Spleen (tissue), 11 donors: ENCODE measurements at regions not wholly inside any gene's neighbourhood (a gene's known extent, or its start where the extent isn't known, plus 50 kb on each side); places are given as distances from the start of the nearest gene placed in this dataset.
A peak's percentile ranks its signal among the peaks of the same experiment; 100 is the strongest.

Experiments used
- DNase-seq: peaks from one replicate; pipeline ENCODE4 v3.0.0-alpha.2; 2020
- H3K27ac ChIP-seq, 8 donors: fragments of 200-600 bp; sonication (generic) in 7 of 8; 1 replicate in 4 of 8; 2 replicates in 4 of 8; pipeline versions ENCODE4 v1.5.0 to v1.8.0; 2016 to 2021; ENCODE audit warnings: inconsistent platforms in 4 of 8, mild to moderate bottlenecking in 4 of 8, moderate library complexity in 1 of 8
- H3K27me3 ChIP-seq, 7 donors: fragments of 200-600 bp; sonication (generic) in 6 of 7; replicated peaks in 1 of 7; 1 replicate in 4 of 7; 2 replicates in 3 of 7; pipeline versions ENCODE4 v1.5.0 to v1.8.0; 2016 to 2021; ENCODE audit warnings: inconsistent platforms in 3 of 7, mild to moderate bottlenecking in 1 of 7
- H3K36me3 ChIP-seq, 6 donors: fragments of 200-600 bp; sonication (generic) in 5 of 6; 1 replicate in 4 of 6; 2 replicates in 2 of 6; pipeline versions ENCODE4 v1.5.0 to v1.8.0; 2016 to 2021; ENCODE audit warnings: inconsistent platforms in 2 of 6
- H3K4me1 ChIP-seq, 6 donors: fragments of 200-600 bp; sonication (generic) in 5 of 6; 1 replicate in 3 of 6; 2 replicates in 3 of 6; pipeline versions ENCODE4 v1.5.0 to v1.8.0; 2016 to 2021; ENCODE audit warnings: inconsistent platforms in 3 of 6
- H3K4me3 ChIP-seq, 8 donors: fragments of 200-600 bp; sonication (generic) in 7 of 8; 1 replicate in 4 of 8; 2 replicates in 4 of 8; pipeline versions ENCODE4 v1.5.0 to v1.8.0; 2016 to 2021; ENCODE audit warnings: inconsistent platforms in 4 of 8, mild to moderate bottlenecking in 4 of 8, moderate library complexity in 2 of 8
- H3K9me3 ChIP-seq, 8 donors: fragments of 200-600 bp; sonication (generic) in 7 of 8; 1 replicate in 4 of 8; 2 replicates in 4 of 8; pipeline versions ENCODE4 v1.5.0 to v1.8.0; 2016 to 2021; ENCODE audit warnings: inconsistent platforms in 4 of 8
- POLR2A ChIP-seq, 3 donors: fragments of 450-650 bp; IDR thresholded peaks; one replicate each; pipeline ENCODE4 v1.5.1; 2017; ENCODE audit warnings: antibody characterized with exemption in 3 of 3, mild to moderate bottlenecking in 1 of 3
- POLR2AphosphoS5 ChIP-seq, 3 donors: sonication (generic); formaldehyde crosslinking; IDR thresholded peaks; one replicate each; pipeline ENCODE4 v1.5.1; 2017; ENCODE audit warnings: antibody characterized with exemption in 3 of 3
- WGBS, 5 donors: extraction: QIAGEN DNeasy Blood & Tissue Kit in 3 of 5; methylation state at CpG; one replicate each; pipeline versions ENCODE4 v1.1.5 to v1.1.7; 2013 to 2018; 5-methylcytosine and 5-hydroxymethylcytosine counted together
- intact Hi-C: fragments of 100-400 bp; cut with DNase I; formaldehyde crosslinking; loops from one replicate; pipeline ENCODE4 v1.15.0; 2023; ENCODE audit warnings: low total_unique reads
- TF ChIP-seq, protein P1 (sequence below), 11 experiments: fragments of 200-600 bp in 7 of 11; fragments of 450-650 bp in 4 of 11; sonication (generic) in 4 of 11; IDR thresholded peaks in 8 of 11; conservative IDR thresholded peaks in 3 of 11; 1 replicate in 7 of 11; 2 replicates in 4 of 11; pipeline versions ENCODE4 v1.4.0 to v1.8.0; 2016 to 2021; ENCODE audit warnings: antibody characterized with exemption in 11 of 11, inconsistent platforms in 4 of 11, mild to moderate bottlenecking in 1 of 11
- donor health status: healthy with polysubstance abuse.
- donor health status: DM: no; HTN: no; CAD: no; lungs with moderate emphysema.
- donor health status: DM: no; HTN: no; CAD: no.
- donor health status: Bipolar disorder and iron deficiency.
- donor health status: healthy.
- donor health status: DM: no; HTN: no; CAD: no.
- donor health status: DM: yes; HTN: yes; CAD: no.

DNA sequence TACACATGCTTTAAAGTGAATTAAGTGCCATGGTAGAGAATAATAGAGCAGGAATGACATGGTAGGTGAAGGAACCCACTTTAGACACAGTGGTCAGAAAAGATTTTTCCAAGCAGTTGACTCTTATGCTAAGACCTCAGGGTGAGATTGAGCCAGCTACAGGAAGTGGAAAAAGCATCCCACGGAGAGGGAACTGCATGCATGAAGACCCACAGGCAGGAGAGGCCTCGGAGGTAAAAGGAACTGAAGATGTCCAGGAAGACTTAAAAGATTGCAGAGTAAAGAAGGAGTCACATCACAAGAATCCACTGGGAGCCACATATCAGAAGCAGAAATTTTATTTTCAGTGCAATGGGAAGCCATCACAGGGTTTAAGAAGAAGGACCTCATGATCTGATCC is 499.2 kb upstream of the FAM98A start:
- Histone ChIP-seq H3K27me3 (no peaks in the 10 kb centered on the region), H3K9me3 (no peaks in the 10 kb centered on the region), H3K4me1 (no peaks in the 10 kb centered on the region), H3K36me3 (no peaks in the 10 kb centered on the region), H3K4me3 (no peak overlapping the region), H3K27ac (no peak overlapping the region)
- 28 to 42% (median 32%) methylated on average over 2 of the region's 2 CpGs for WGBS, 5 donors
- intact Hi-C loops, result loop anchor here (5.0 kb wide), 1 partner anchor 1319 kb away; no protein-coding TSS in a partner anchor
- no peak for DNase-seq
- TF ChIP-seq, protein P1, sequence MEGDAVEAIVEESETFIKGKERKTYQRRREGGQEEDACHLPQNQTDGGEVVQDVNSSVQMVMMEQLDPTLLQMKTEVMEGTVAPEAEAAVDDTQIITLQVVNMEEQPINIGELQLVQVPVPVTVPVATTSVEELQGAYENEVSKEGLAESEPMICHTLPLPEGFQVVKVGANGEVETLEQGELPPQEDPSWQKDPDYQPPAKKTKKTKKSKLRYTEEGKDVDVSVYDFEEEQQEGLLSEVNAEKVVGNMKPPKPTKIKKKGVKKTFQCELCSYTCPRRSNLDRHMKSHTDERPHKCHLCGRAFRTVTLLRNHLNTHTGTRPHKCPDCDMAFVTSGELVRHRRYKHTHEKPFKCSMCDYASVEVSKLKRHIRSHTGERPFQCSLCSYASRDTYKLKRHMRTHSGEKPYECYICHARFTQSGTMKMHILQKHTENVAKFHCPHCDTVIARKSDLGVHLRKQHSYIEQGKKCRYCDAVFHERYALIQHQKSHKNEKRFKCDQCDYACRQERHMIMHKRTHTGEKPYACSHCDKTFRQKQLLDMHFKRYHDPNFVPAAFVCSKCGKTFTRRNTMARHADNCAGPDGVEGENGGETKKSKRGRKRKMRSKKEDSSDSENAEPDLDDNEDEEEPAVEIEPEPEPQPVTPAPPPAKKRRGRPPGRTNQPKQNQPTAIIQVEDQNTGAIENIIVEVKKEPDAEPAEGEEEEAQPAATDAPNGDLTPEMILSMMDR (IDR thresholded peaks at IDR 0.05 in 8 of 11, conservative IDR thresholded peaks at IDR 0.05 in 3 of 11), result no peak
- no peak for TF ChIP-seq POLR2A (IDR thresholded peaks at IDR 0.05)
- no peak for TF ChIP-seq POLR2AphosphoS5 (IDR thresholded peaks at IDR 0.05)

DNA sequence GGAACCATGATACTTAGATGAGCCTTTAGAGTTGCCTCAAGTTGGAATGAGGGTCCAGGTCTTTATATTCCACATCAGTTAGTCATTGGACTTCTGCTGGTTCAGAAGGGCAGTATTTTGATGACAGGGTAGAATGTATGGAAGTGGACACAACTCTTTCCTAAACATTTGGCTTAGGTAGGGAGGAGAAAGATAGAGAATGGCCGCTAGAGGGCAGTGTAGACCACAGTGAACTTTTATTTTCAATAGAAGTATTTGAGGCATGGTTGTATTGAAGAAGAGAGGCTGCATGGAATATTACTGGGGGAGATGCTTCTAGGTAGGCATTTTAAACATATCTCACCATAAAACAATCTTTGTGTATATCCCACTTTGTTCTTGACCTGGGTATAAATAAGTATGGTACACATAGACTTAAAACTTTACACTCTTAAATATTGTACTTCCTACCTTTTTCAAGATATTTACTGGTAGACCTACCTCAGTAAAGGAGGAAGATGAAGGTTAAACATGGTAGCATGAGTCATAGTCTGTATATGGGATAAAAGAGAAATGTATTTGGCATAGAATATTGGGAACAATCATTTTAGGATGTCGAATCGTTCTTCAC is 497.6 kb upstream of the FAM98A start:
- no peak for DNase-seq
- Histone ChIP-seq H3K9me3 (no peaks in the 10 kb centered on the region), H3K36me3 (no peaks in the 10 kb centered on the region), H3K4me3 (no peak overlapping the region), H3K27ac (no peak overlapping the region), H3K4me1 (no peaks in the 10 kb centered on the region), H3K27me3 (no peaks in the 10 kb centered on the region)
- intact Hi-C loops, result loop anchor here (5.0 kb wide), 1 partner anchor 1321 kb away; no protein-coding TSS in a partner anchor
- WGBS, 5 donors, result 61 to 65% (median 63%) methylated on average over 3 of the region's 3 CpGs
- no peak for TF ChIP-seq POLR2A (IDR thresholded peaks at IDR 0.05)
- TF ChIP-seq, protein P1 (IDR thresholded peaks at IDR 0.05 in 8 of 11, conservative IDR thresholded peaks at IDR 0.05 in 3 of 11), result peak; percentile 45 to 82 (median 64)
- no peak for TF ChIP-seq POLR2AphosphoS5 (IDR thresholded peaks at IDR 0.05)

DNA sequence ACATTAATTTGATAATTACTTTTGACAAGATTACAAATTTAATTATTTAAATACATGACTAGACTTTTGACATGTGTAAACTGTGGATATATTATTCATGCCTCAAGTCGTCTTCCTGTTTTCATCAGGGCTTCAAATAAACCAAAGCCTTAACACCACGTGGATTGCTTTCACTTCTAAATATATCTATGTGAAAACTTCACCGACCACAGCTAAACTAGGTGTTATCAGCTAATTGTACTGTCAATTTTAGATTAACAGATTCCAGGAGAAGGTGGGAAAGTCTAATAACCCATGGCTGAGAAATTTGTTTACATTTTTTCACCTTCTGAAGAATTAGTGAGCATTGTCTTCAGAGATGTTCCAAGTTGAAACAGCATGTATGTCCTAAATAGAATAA is 494.7 kb upstream of the FAM98A start:
- Histone ChIP-seq H3K4me3 (no peak overlapping the region), H3K27me3 (no peaks in the 10 kb centered on the region), H3K4me1 (no peaks in the 10 kb centered on the region), H3K36me3 (no peaks in the 10 kb centered on the region), H3K9me3 (no peaks in the 10 kb centered on the region), H3K27ac (no peak overlapping the region)
- DNase-seq, result no peak
- intact Hi-C loops, result no loop called here
- 10 to 19% (median 16%) methylated on average over 3 of the region's 3 CpGs for WGBS, 5 donors
- TF ChIP-seq POLR2AphosphoS5 (IDR thresholded peaks at IDR 0.05) (no peak), POLR2A (IDR thresholded peaks at IDR 0.05) (no peak)
- TF ChIP-seq, protein P1 (IDR thresholded peaks at IDR 0.05 in 8 of 11, conservative IDR thresholded peaks at IDR 0.05 in 3 of 11), result no peak

DNA sequence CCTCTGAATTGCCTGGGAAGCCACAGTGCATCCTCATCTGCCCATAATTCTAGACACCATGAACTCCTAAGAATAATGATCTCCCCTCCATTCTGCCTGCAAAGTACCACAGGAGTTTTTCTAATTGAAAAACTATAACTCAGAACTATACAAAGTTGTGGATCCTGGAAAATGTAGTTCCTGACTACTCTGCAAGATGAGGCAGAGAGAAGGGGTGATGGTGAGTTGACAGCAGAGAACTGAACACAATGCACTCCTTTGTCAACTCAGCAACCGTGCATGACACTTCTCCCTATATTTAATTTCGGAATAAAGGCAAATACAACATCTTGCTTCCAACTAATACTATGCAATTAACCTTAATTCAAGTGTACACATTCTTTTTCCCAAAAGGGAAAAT is 471.1 kb upstream of the FAM98A start:
- intact Hi-C loops, result no loop called here
- no peak overlapping the region for H3K4me3 ChIP-seq
- DNase-seq, result no peak
- no peaks in the 10 kb centered on the region for H3K4me1 ChIP-seq
- no peak for TF ChIP-seq POLR2AphosphoS5 (IDR thresholded peaks at IDR 0.05)
- TF ChIP-seq, protein P1 (IDR thresholded peaks at IDR 0.05 in 8 of 11, conservative IDR thresholded peaks at IDR 0.05 in 3 of 11), result no peak
- no peak for TF ChIP-seq POLR2A (IDR thresholded peaks at IDR 0.05)
- 64 to 86% (median 78%) methylated on average over 2 of the region's 2 CpGs for WGBS, 5 donors
- H3K27me3 ChIP-seq, result no peaks in the 10 kb centered on the region
- H3K27ac ChIP-seq, result no peak overlapping the region
- no peaks in the 10 kb centered on the region for H3K9me3 ChIP-seq
- no peaks in the 10 kb centered on the region for H3K36me3 ChIP-seq
